GM12878 (cell line): ENCODE measurements at regions not wholly inside any gene's neighbourhood (a gene's known extent, or its start where the extent isn't known, plus 50 kb on each side); places are given as distances from the start of the nearest gene placed in this dataset.

Experiments
- ATAC-seq: fragments of 200-7000 bp; cut with Tn5 transposase; 3 replicates; pipeline ENCODE4 v1.9.1; 2020; ENCODE audit warnings: mild to moderate bottlenecking, moderate library complexity
- BruUV-seq: library from RNA; stranded (reverse); fragments of 400-500 nt; replicated peaks from 2 replicates; lab custom pipeline; 2021; lab: Mats Ljungman, UMichigan
- CTCF ChIA-PET: fragments of 300-600 bp; sonication (Branson Sonifier 250); formaldehyde crosslinking; extraction: SDS; loops from one replicate; lab custom pipeline; 2021; ENCODE audit warnings: inconsistent platforms; lab: Yijun Ruan, JAX
- POLR2A ChIA-PET: fragments of 350-600 bp; formaldehyde crosslinking; extraction: SDS; loops from one replicate; lab custom pipeline; 2021; ENCODE audit warnings: inconsistent platforms; lab: Charles Lee
- RAD21 ChIA-PET: fragments of 300-600 bp; sonication (Branson Sonifier 250); formaldehyde crosslinking; loops from one replicate; lab custom pipeline; 2023; ENCODE audit warnings: antibody characterized with exemption; ENCODE audit not compliant: unreplicated experiment; lab: Charles Lee
- SMC1A ChIA-PET: fragments of 300-600 bp; sonication (Branson Sonifier 250); formaldehyde crosslinking; loops from one replicate; lab custom pipeline; 2023; ENCODE audit not compliant: unreplicated experiment, uncharacterized antibody; lab: Charles Lee
- DNase-seq: peaks from one replicate; pipeline ENCODE4 v3.0.0-alpha.2; 2011; ENCODE audit warnings: low read depth, low spot score
- FAIRE-seq: peaks from 3 replicates; lab custom pipeline; 2011; peaks lifted over from hg19 to GRCh38; lab: Jason Lieb, UNC
- H2AFZ ChIP-seq: 2 replicates; pipeline ENCODE4 v1.6.0; 2011; ENCODE audit warnings: low read depth, low read length, control low read depth; ENCODE audit not compliant: control insufficient read depth
- H3K27ac ChIP-seq: 2 replicates; pipeline ENCODE4 v1.5.1; 2011; ENCODE audit warnings: control low read depth; ENCODE audit not compliant: control insufficient read depth, insufficient read depth
- H3K27me3 ChIP-seq, 2 experiments: replicated peaks in 1 of 2; 2 replicates each; pipeline versions ENCODE4 v1.6.0 to v1.6.1; 2011; ENCODE audit warnings: low read length in 1 of 2; ENCODE audit not compliant: control insufficient read depth in 2 of 2, insufficient read depth in 2 of 2
- H3K36me3 ChIP-seq, 2 experiments: 2 replicates each; pipeline ENCODE4 v1.5.1; 2011; ENCODE audit warnings: low read length in 1 of 2; ENCODE audit not compliant: control insufficient read depth in 2 of 2, insufficient read depth in 2 of 2
- H3K4me1 ChIP-seq: 2 replicates; pipeline ENCODE4 v1.6.1; 2011; ENCODE audit warnings: mild to moderate bottlenecking, low read length, moderate library complexity, mixed read lengths; ENCODE audit not compliant: control insufficient read depth, insufficient read depth
- H3K4me2 ChIP-seq: 2 replicates; pipeline ENCODE4 v1.6.0; 2011; ENCODE audit warnings: control low read depth; ENCODE audit not compliant: control insufficient read depth, insufficient read depth
- H3K4me3 ChIP-seq: fragments of 200-600 bp; sonication (generic); 2 replicates; pipeline ENCODE4 v1.5.1; 2016
- H3K79me2 ChIP-seq: 2 replicates; pipeline ENCODE4 v1.6.0; 2011; ENCODE audit warnings: low read length; ENCODE audit not compliant: control insufficient read depth, insufficient read depth
- H3K9ac ChIP-seq: 2 replicates; pipeline ENCODE4 v1.8.0; 2011; ENCODE audit warnings: low read length, control low read depth, mixed read lengths; ENCODE audit not compliant: control insufficient read depth, insufficient read depth
- H3K9me3 ChIP-seq: replicated peaks from 3 replicates; pipeline ENCODE4 v1.5.1; 2011; ENCODE audit warnings: mild to moderate bottlenecking, low read length; ENCODE audit not compliant: control insufficient read depth, insufficient read depth
- H4K20me1 ChIP-seq: 2 replicates; pipeline ENCODE4 v1.6.0; 2011; ENCODE audit not compliant: control insufficient read depth, insufficient read depth
- BCLAF1 ChIP-seq: fragments of 450-650 bp; IDR thresholded peaks from 2 replicates; pipeline ENCODE4 v1.6.1; 2017; ENCODE audit warnings: antibody characterized with exemption, mild to moderate bottlenecking, moderate library complexity
- EP300 ChIP-seq, 2 experiments: fragments of 150-350 bp in 1 of 2; IDR thresholded peaks; 2 replicates each; pipeline ENCODE4 v1.6.1; 2011 to 2012; ENCODE audit warnings: low read depth in 2 of 2, low read length in 2 of 2, borderline replicate concordance in 1 of 2, improper control_type of control experiment in 1 of 2, inconsistent platforms in 1 of 2; ENCODE audit not compliant: control insufficient read depth in 1 of 2
- IRF4 ChIP-seq: IDR thresholded peaks from 2 replicates; pipeline ENCODE4 v1.6.1; 2011; ENCODE audit warnings: low read depth, low read length
- KLF5 ChIP-seq: fragments of 450-650 bp; IDR thresholded peaks from 2 replicates; pipeline ENCODE4 v1.6.1; 2014; ENCODE audit warnings: mild to moderate bottlenecking; ENCODE audit not compliant: partially characterized antibody
- MYB ChIP-seq: fragments of 150-350 bp; IDR thresholded peaks from 2 replicates; pipeline ENCODE4 v1.6.1; 2014; ENCODE audit warnings: mild to moderate bottlenecking, low read depth, low read length, borderline replicate concordance
- NR2F1 ChIP-seq: fragments of 450-650 bp; conservative IDR thresholded peaks from 2 replicates; pipeline ENCODE4 v1.6.1; 2017; ENCODE audit warnings: mild to moderate bottlenecking
- POU2F2 ChIP-seq: IDR thresholded peaks from 3 replicates; pipeline ENCODE4 v1.6.1; 2011; ENCODE audit warnings: low read depth, mild to moderate bottlenecking, low read length, borderline replicate concordance
- RB1 ChIP-seq: fragments of 450-650 bp; formaldehyde crosslinking; IDR thresholded peaks from 2 replicates; pipeline ENCODE4 v1.6.1; 2017; ENCODE audit warnings: mild to moderate bottlenecking, borderline replicate concordance
- RFX5 ChIP-seq: IDR thresholded peaks from 2 replicates; pipeline ENCODE4 v1.6.1; 2011; ENCODE audit warnings: low read depth, low read length, improper control_type of control experiment
- ZNF207 ChIP-seq: fragments of 450-650 bp; IDR thresholded peaks from 2 replicates; pipeline ENCODE4 v1.6.1; 2014; ENCODE audit warnings: antibody characterized with exemption, mild to moderate bottlenecking, borderline replicate concordance
- ZNF687 ChIP-seq: fragments of 450-650 bp; IDR thresholded peaks from 2 replicates; pipeline ENCODE4 v1.6.1; 2017; ENCODE audit warnings: mild to moderate bottlenecking, moderate library complexity
- WGBS: methylation state at CpG from one replicate; pipeline ENCODE4 v1.1.6; 2016; ENCODE audit warnings: low lambda C conversion rate; ENCODE audit not compliant: insufficient replicate concordance, insufficient coverage; ENCODE audit errors: missing lambda C conversion rate; 5-methylcytosine and 5-hydroxymethylcytosine counted together
- in situ Hi-C: fragments of 300-500 bp; cut with MboI; formaldehyde crosslinking; loops from 9 replicates; pipeline ENCODE4 v1.14.3; 2018; ENCODE audit warnings: mixed read lengths
- intact Hi-C: fragments of 100-400 bp; cut with micrococcal nuclease; formaldehyde crosslinking; loops from one replicate; pipeline ENCODE4 v1.14.2; 2022; ENCODE audit not compliant: unreplicated experiment

GRCh38 chr1:239608469-239608868 lies 222.1 kb downstream of the CHRM3 start:
- Histone ChIP-seq H3K4me1 (no peaks in the 10 kb centered on the region), H3K9ac (no peak overlapping the region), H4K20me1 (no peaks in the 10 kb centered on the region), H3K4me2 (no peak overlapping the region), H3K4me3 (no peak overlapping the region)
- in situ Hi-C loops (no loop called here), intact Hi-C loops (no loop called here)
- DNase-seq (no peak), FAIRE-seq (no peak)
- CTCF ChIA-PET: no interaction called here
- no peak for TF ChIP-seq RB1
- TF ChIP-seq, all 136 proteins: peak for 0
- no peaks in the 10 kb centered on the region for H3K36me3 ChIP-seq
- H3K79me2 ChIP-seq: no peaks in the 10 kb centered on the region
- no peaks in the 10 kb centered on the region for H3K9me3 ChIP-seq
- no peaks in the 10 kb centered on the region for H3K27me3 ChIP-seq
- no TSS peak for BruUV-seq
- ChIA-PET RAD21 (no interaction called here), POLR2A (no interaction called here), SMC1A (no interaction called here)
- no peak for ATAC-seq
- no peak overlapping the region for H2AFZ ChIP-seq
- WGBS: 43% methylated on average over 6 of the region's 6 CpGs
- no peak overlapping the region for H3K27ac ChIP-seq

- H3K79me2 ChIP-seq: no peaks in the 10 kb centered on the region
- no peaks in the 10 kb centered on the region for H3K27me3 ChIP-seq
- ChIA-PET RAD21 (interaction anchor here (0.6 to 1.0 kb wide), 2 partner anchors 104 to 145 kb away, joined by 3 read pairs; no protein-coding TSS in a partner anchor), SMC1A (no interaction called here), POLR2A (no interaction called here), CTCF (no interaction called here)
- 0% methylated on average over 1 of the region's 1 CpG for WGBS
- no peak overlapping the region for H3K4me3 ChIP-seq
- no peak for ATAC-seq
- H2AFZ ChIP-seq: no peak overlapping the region
- no TSS peak for BruUV-seq
- no peak for FAIRE-seq
- H3K9ac ChIP-seq: no peak overlapping the region
- no peaks in the 10 kb centered on the region for H3K36me3 ChIP-seq
- in situ Hi-C loops: no loop called here
- no peak overlapping the region for H3K4me2 ChIP-seq
- no peaks in the 10 kb centered on the region for H4K20me1 ChIP-seq
- no peak overlapping the region for H3K27ac ChIP-seq
- intact Hi-C loops: no loop called here
- H3K4me1 ChIP-seq: no peaks in the 10 kb centered on the region
- no peaks in the 10 kb centered on the region; the same call in 2 of the 3 replicates for H3K9me3 ChIP-seq
- DNase-seq: no peak
- TF ChIP-seq POU2F2: no peak
- no peak for TF ChIP-seq RFX5
- TF ChIP-seq IRF4: no peak
- no peak for TF ChIP-seq MYB
- no peak for TF ChIP-seq KLF5
- TF ChIP-seq BCLAF1: no peak
- TF ChIP-seq NR2F1: no peak
- no peak for TF ChIP-seq ZNF207
- no peak for TF ChIP-seq ZNF687
- no peak for TF ChIP-seq EP300 (IDR thresholded peaks at IDR 0.05; ENCODE audit: borderline replicate concordance in 1 of 2, control insufficient read depth in 1 of 2, low read depth in 2 of 2, low read length in 2 of 2)
Measured at GRCh38 chr1:239612379-239612778, 226.0 kb downstream of the CHRM3 start.
